GM12891 (cell line): ENCODE measurements at regions not wholly inside any gene's neighbourhood (a gene's known extent, or its start where the extent isn't known, plus 50 kb on each side); places are given as distances from the start of the nearest gene placed in this dataset.

Source experiments
- PAX5 ChIP-seq: IDR thresholded peaks from 2 replicates; pipeline ENCODE4 v1.6.1; 2011; ENCODE audit warnings: low read length, moderate library complexity, mild to moderate bottlenecking; ENCODE audit not compliant: insufficient read depth, severe bottlenecking
- POLR2A ChIP-seq: IDR thresholded peaks from 2 replicates; pipeline ENCODE4 v1.6.1; 2011; ENCODE audit warnings: low read depth, low read length, control low read depth
- POLR2AphosphoS5 ChIP-seq: IDR thresholded peaks from 2 replicates; pipeline ENCODE4 v1.6.1; 2011; ENCODE audit warnings: low read depth, low read length, control low read depth
- POU2F2 ChIP-seq: IDR thresholded peaks from 2 replicates; pipeline ENCODE4 v1.6.1; 2011; ENCODE audit warnings: low read depth, mild to moderate bottlenecking, control low read depth, low read length, moderate library complexity
- SPI1 ChIP-seq: IDR thresholded peaks from 2 replicates; pipeline ENCODE4 v1.6.1; 2011; ENCODE audit warnings: low read depth, low read length, control low read depth
- TAF1 ChIP-seq: IDR thresholded peaks from 2 replicates; pipeline ENCODE4 v1.6.1; 2011; ENCODE audit warnings: low read depth, low read length, control low read depth

GRCh38 chr2:5093056-5093455 lies 599.1 kb upstream of the SOX11 start:
- TF ChIP-seq POLR2A (no peak), TAF1 (no peak), POLR2AphosphoS5 (no peak), SPI1 (no peak), PAX5 (no peak), POU2F2 (no peak)
